Thoracic aorta (tissue), 2 donors: ENCODE measurements at regions not wholly inside any gene's neighbourhood (a gene's known extent, or its start where the extent isn't known, plus 50 kb on each side); places are given as distances from the start of the nearest gene placed in this dataset.

Experiments used
- ATAC-seq: fragments of 150-250 bp; one replicate; pipeline ENCODE4 v1.8.0; 2017; ENCODE audit warnings: low read depth; ENCODE audit not compliant: insufficient number of reproducible peaks, low FRiP score
- DNase-seq: peaks from one replicate; pipeline ENCODE4 v3.0.0-alpha.2; 2020; ENCODE audit warnings: low spot score
- H3K27ac ChIP-seq, 2 donors: fragments of 200-600 bp; sonication (generic); 1 replicate in 1 of 2; 2 replicates in 1 of 2; pipeline ENCODE4 v1.5.1; 2016; ENCODE audit warnings: mild to moderate bottlenecking in 2 of 2, moderate library complexity in 2 of 2
- H3K27me3 ChIP-seq: fragments of 200-600 bp; sonication (generic); replicated peaks from 2 replicates; pipeline ENCODE4 v1.6.0; 2016; ENCODE audit warnings: mild to moderate bottlenecking; ENCODE audit not compliant: insufficient read depth
- H3K36me3 ChIP-seq: fragments of 200-600 bp; sonication (generic); one replicate; pipeline ENCODE4 v1.5.1; 2016
- H3K4me1 ChIP-seq, 2 donors: fragments of 200-600 bp; sonication (generic); 1 replicate in 1 of 2; 2 replicates in 1 of 2; pipeline versions ENCODE4 v1.5.1 to v1.6.0; 2016; ENCODE audit warnings: low read depth in 2 of 2, mild to moderate bottlenecking in 1 of 2; ENCODE audit not compliant: control insufficient read depth in 1 of 2
- H3K4me3 ChIP-seq: fragments of 200-600 bp; sonication (generic); 2 replicates; pipeline ENCODE4 v1.5.1; 2016; ENCODE audit warnings: mild to moderate bottlenecking
- H3K9me3 ChIP-seq: fragments of 200-600 bp; sonication (generic); 2 replicates; pipeline ENCODE4 v1.5.1; 2016
- CTCF ChIP-seq: fragments of 200-600 bp; sonication (generic); IDR thresholded peaks from one replicate; pipeline ENCODE4 v1.5.1; 2019; ENCODE audit warnings: antibody characterized with exemption

DNA sequence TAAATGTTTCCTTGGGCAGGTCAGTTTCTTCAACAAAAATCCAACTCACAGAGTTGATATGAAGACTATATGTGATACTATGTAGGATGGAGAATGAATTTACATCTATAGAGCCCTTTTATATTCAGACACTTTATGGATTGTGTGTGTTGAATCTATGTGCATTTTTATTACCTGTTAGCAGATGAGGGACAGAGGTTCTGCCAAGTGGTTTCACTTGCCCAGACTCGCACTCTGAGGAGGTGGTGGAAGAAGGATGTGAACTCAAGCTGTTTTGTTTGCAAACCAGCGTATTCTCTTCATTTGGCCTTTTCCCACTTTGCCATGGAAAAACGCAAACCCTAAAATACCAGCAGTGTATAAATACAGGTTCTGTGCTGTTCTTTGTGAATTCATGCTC is 237.6 kb downstream of the TDRD15 start:
- H3K27ac ChIP-seq: no peak overlapping the region
- no peak for TF ChIP-seq CTCF
- no peaks in the 10 kb centered on the region for H3K4me1 ChIP-seq
- H3K9me3 ChIP-seq: no peaks in the 10 kb centered on the region
- DNase-seq: no peak
- no peaks in the 10 kb centered on the region for H3K27me3 ChIP-seq
- no peak overlapping the region for H3K4me3 ChIP-seq
- no peak for ATAC-seq
- no peaks in the 10 kb centered on the region for H3K36me3 ChIP-seq

- Histone ChIP-seq H3K4me1 (no peaks in the 10 kb centered on the region), H3K27me3 (no peaks in the 10 kb centered on the region), H3K27ac (no peak overlapping the region), H3K9me3 (no peaks in the 10 kb centered on the region), H3K4me3 (no peak overlapping the region), H3K36me3 (no peaks in the 10 kb centered on the region)
- TF ChIP-seq CTCF: no peak
- ATAC-seq: no peak
- DNase-seq: no peak
Observed at GRCh38 chr2:21361957-21362486, 238.3 kb downstream of the TDRD15 start.

GRCh38 chr2:21363364-21363763 is 239.6 kb downstream of the TDRD15 start:
- no peaks in the 10 kb centered on the region for H3K4me1 ChIP-seq
- H3K9me3 ChIP-seq: no peaks in the 10 kb centered on the region
- no peaks in the 10 kb centered on the region for H3K27me3 ChIP-seq
- no peak overlapping the region for H3K27ac ChIP-seq
- H3K36me3 ChIP-seq: no peaks in the 10 kb centered on the region
- no peak for TF ChIP-seq CTCF
- H3K4me3 ChIP-seq: no peak overlapping the region
- DNase-seq: no peak
- no peak for ATAC-seq

DNA sequence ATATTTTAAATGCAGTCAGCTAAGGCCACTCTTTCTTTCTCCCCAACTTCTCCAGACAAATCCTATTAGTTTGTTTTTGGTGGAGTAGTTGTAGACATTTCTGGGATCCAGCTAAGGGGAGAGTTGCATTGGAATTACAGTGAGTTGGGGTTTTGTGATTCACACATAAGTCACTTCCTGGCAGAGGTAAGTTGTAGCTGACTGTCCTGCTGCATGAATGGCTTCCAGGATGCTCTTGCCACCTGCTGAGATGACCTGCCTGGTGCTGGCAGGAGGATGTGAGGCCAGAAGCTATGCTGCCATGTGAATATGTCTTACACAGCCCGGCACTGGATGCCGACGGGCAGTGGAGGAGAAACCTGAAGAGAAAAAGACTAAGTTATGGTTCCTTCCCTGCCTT is 243.7 kb downstream of the TDRD15 start:
- no peak for TF ChIP-seq CTCF
- Histone ChIP-seq H3K9me3 (no peaks in the 10 kb centered on the region), H3K36me3 (no peaks in the 10 kb centered on the region), H3K27me3 (no peaks in the 10 kb centered on the region), H3K4me3 (no peak overlapping the region), H3K4me1 (no peaks in the 10 kb centered on the region), H3K27ac (no peak overlapping the region)
- DNase-seq: no peak
- no peak for ATAC-seq

GRCh38 chr2:21369787-21370186 is 246.0 kb downstream of the TDRD15 start:
- H3K4me3 ChIP-seq: no peak overlapping the region
- no peak for ATAC-seq
- H3K36me3 ChIP-seq: no peaks in the 10 kb centered on the region
- no peaks in the 10 kb centered on the region for H3K9me3 ChIP-seq
- no peak for DNase-seq
- no peaks in the 10 kb centered on the region for H3K4me1 ChIP-seq
- no peak overlapping the region for H3K27ac ChIP-seq
- no peaks in the 10 kb centered on the region for H3K27me3 ChIP-seq
- no peak for TF ChIP-seq CTCF
